OCI-LY1 (cell line): ENCODE measurements at regions not wholly inside any gene's neighbourhood (a gene's known extent, or its start where the extent isn't known, plus 50 kb on each side); places are given as distances from the start of the nearest gene placed in this dataset.

Experiments used
- H2AFZ ChIP-seq: fragments of 200-600 bp; sonication (generic), shearing (Covaris generic); 2 replicates; pipeline ENCODE4 v1.6.0; 2014; ENCODE audit warnings: antibody characterized with exemption, mild to moderate bottlenecking, low read length
- H3F3A ChIP-seq: fragments of 200-600 bp; sonication (generic), shearing (Covaris generic); 2 replicates; pipeline ENCODE4 v1.6.0; 2014; ENCODE audit warnings: mild to moderate bottlenecking, antibody characterized with exemption, low read length, moderate library complexity; ENCODE audit not compliant: insufficient read depth
- H3K27ac ChIP-seq: fragments of 200-600 bp; sonication (generic); 2 replicates; pipeline ENCODE4 v1.5.1; 2014; ENCODE audit warnings: low read length, mixed run types, mild to moderate bottlenecking, low read depth; ENCODE audit not compliant: poor library complexity, severe bottlenecking
- H3K27me3 ChIP-seq: fragments of 200-600 bp; sonication (generic); 2 replicates; pipeline ENCODE4 v1.6.0; 2014; ENCODE audit warnings: antibody characterized with exemption, mild to moderate bottlenecking, low read length, moderate library complexity; ENCODE audit not compliant: insufficient read depth
- H3K36me3 ChIP-seq: fragments of 200-600 bp; sonication (generic); 2 replicates; pipeline ENCODE4 v1.6.1; 2014; ENCODE audit warnings: mild to moderate bottlenecking, antibody characterized with exemption, low read length, moderate library complexity, mixed read lengths; ENCODE audit not compliant: insufficient read depth
- H3K4me1 ChIP-seq: fragments of 200-600 bp; sonication (generic); 2 replicates; pipeline ENCODE4 v1.5.1; 2014; ENCODE audit warnings: mild to moderate bottlenecking, low read length, moderate library complexity; ENCODE audit not compliant: insufficient read depth, severe bottlenecking
- H3K4me2 ChIP-seq: fragments of 200-600 bp; sonication (generic), shearing (Covaris generic); 2 replicates; pipeline ENCODE4 v1.6.1; 2014; ENCODE audit warnings: low read length
- H3K4me3 ChIP-seq: fragments of 200-600 bp; sonication (generic); 2 replicates; pipeline ENCODE4 v1.5.1; 2014; ENCODE audit warnings: low read length, low read depth, mild to moderate bottlenecking, mixed read lengths; ENCODE audit not compliant: poor library complexity, severe bottlenecking
- H3K79me2 ChIP-seq: fragments of 200-600 bp; shearing (Covaris generic); 2 replicates; pipeline ENCODE4 v1.6.1; 2016; ENCODE audit warnings: mixed run types, low read length, mixed read lengths; ENCODE audit not compliant: insufficient read depth
- H3K9ac ChIP-seq: fragments of 200-600 bp; sonication (generic), shearing (Covaris generic); 2 replicates; pipeline ENCODE4 v1.6.1; 2014; ENCODE audit warnings: mild to moderate bottlenecking, low read length, mixed read lengths
- H3K9me2 ChIP-seq: fragments of 200-600 bp; sonication (generic), shearing (Covaris generic); 2 replicates; pipeline ENCODE4 v1.6.1; 2014; ENCODE audit warnings: low read depth, mild to moderate bottlenecking, low read length, mixed read lengths
- H3K9me3 ChIP-seq: fragments of 200-600 bp; shearing (Covaris generic); 2 replicates; pipeline ENCODE4 v1.6.1; 2014; ENCODE audit warnings: low read length, mixed read lengths
- H4K20me1 ChIP-seq: fragments of 200-600 bp; sonication (generic), shearing (Covaris generic); 2 replicates; pipeline ENCODE4 v1.6.0; 2016; ENCODE audit warnings: mild to moderate bottlenecking, low read length; ENCODE audit not compliant: insufficient read depth
- EZH2 ChIP-seq: fragments of 200-600 bp; sonication (generic), shearing (Covaris generic); IDR thresholded peaks from 2 replicates; pipeline ENCODE4 v1.8.0; 2017; ENCODE audit warnings: borderline replicate concordance, mixed run types, mild to moderate bottlenecking, antibody characterized with exemption, low read length, moderate library complexity, mixed read lengths
- TF ChIP-seq, protein P1 (sequence below): fragments of 200-600 bp; sonication (generic), shearing (Covaris generic); IDR thresholded peaks from 2 replicates; pipeline ENCODE4 v1.5.1; 2017; ENCODE audit warnings: mild to moderate bottlenecking, antibody characterized with exemption, low read length, moderate library complexity, mixed read lengths

DNA sequence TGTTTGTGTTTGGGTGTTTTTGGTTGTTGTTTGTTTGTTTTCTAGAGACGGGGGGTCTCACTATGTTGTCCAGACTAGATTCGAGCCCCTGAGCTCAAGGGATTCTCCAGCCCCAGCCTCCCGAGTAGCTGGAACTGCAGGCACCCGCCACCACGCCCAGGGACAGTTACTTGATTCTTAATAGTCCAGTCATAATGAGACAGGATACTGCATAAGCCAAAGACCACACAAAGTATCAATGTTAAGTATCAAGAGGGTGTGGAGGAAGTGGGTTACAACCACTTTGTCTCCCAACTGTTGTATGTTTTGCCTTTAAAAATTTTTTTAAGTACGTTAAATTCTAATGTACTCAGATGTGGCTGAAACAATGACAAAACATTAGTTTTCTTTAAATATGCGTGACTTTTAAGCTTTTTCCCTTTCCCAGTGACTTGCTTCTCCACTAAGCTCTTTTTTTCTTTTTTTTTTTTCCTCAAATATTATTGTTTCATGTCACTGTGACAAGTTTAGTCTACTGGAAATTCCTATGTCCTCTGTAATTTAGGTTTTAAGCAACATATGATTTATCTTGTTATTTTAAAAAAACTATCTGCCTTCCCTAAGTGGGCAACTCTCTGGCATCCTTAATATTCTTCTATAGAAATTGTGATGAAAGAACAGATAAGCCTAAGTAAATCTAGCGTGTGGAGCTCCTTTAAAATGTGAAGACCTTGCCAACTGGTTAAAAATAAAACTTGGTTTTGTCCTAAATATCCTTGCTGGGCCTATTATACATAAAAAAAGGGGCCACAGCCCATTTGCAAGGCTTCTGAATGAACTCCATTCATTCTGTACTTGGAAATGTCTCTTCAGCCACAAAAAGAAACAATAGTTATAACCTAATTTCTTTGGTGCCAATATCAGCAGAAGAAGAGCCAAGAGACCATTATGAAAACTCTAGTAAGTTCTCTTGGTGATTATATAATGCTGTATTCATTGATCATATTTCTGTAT is 56.2 kb upstream of the DPH5 start:
- no peaks in the 10 kb centered on the region for H3K9me2 ChIP-seq
- H2AFZ ChIP-seq = no peak overlapping the region
- H3K79me2 ChIP-seq = no peaks in the 10 kb centered on the region
- H3K4me3 ChIP-seq = no peak overlapping the region
- H3F3A ChIP-seq = no peaks in the 10 kb centered on the region
- no peaks in the 10 kb centered on the region for H3K9me3 ChIP-seq
- H3K9ac ChIP-seq = no peak overlapping the region
- H3K36me3 ChIP-seq = peaks cover 12% of the 10 kb centered on the region; the same call in 1 of the 2 replicates
- no peak overlapping the region for H3K4me2 ChIP-seq
- no peaks in the 10 kb centered on the region for H4K20me1 ChIP-seq
- H3K27ac ChIP-seq = no peak overlapping the region
- H3K27me3 ChIP-seq = no peaks in the 10 kb centered on the region
- TF ChIP-seq, protein P1, sequence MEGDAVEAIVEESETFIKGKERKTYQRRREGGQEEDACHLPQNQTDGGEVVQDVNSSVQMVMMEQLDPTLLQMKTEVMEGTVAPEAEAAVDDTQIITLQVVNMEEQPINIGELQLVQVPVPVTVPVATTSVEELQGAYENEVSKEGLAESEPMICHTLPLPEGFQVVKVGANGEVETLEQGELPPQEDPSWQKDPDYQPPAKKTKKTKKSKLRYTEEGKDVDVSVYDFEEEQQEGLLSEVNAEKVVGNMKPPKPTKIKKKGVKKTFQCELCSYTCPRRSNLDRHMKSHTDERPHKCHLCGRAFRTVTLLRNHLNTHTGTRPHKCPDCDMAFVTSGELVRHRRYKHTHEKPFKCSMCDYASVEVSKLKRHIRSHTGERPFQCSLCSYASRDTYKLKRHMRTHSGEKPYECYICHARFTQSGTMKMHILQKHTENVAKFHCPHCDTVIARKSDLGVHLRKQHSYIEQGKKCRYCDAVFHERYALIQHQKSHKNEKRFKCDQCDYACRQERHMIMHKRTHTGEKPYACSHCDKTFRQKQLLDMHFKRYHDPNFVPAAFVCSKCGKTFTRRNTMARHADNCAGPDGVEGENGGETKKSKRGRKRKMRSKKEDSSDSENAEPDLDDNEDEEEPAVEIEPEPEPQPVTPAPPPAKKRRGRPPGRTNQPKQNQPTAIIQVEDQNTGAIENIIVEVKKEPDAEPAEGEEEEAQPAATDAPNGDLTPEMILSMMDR = no peak
- no peak for TF ChIP-seq EZH2
- H3K4me1 ChIP-seq = no peaks in the 10 kb centered on the region

DNA sequence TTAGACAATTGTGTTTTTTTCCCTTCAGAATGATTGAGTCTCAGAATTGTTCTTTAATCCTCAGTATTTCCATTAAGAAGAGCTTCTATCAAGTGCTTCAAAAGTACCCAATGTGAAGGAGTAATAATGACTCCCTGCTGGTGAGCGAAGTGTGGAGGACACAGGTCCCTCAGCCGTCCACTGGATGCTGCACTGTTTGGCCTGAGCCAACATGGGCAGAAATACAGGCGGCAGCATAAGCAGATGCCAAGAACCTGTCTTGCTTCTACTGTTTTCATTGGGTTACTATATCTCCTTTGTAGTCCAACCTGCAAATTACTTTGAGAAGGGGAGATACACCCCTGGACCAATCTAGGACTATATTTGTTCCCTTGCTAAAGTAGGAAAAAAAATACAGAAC is 55.3 kb upstream of the DPH5 start:
- H3F3A ChIP-seq = no peaks in the 10 kb centered on the region; the same call in 1 of the 2 replicates
- H2AFZ ChIP-seq = no peak overlapping the region
- H3K36me3 ChIP-seq = peaks cover 14% of the 10 kb centered on the region; the same call in 1 of the 2 replicates
- no peaks in the 10 kb centered on the region for H3K4me1 ChIP-seq
- no peak overlapping the region for H3K27ac ChIP-seq
- no peaks in the 10 kb centered on the region for H3K9me2 ChIP-seq
- no peaks in the 10 kb centered on the region for H3K27me3 ChIP-seq
- H3K4me2 ChIP-seq = no peak overlapping the region
- no peaks in the 10 kb centered on the region for H4K20me1 ChIP-seq
- no peak overlapping the region for H3K4me3 ChIP-seq
- H3K9me3 ChIP-seq = no peaks in the 10 kb centered on the region
- H3K79me2 ChIP-seq = no peaks in the 10 kb centered on the region
- no peak overlapping the region for H3K9ac ChIP-seq
- TF ChIP-seq, protein P1 = no peak
- no peak for TF ChIP-seq EZH2

DNA sequence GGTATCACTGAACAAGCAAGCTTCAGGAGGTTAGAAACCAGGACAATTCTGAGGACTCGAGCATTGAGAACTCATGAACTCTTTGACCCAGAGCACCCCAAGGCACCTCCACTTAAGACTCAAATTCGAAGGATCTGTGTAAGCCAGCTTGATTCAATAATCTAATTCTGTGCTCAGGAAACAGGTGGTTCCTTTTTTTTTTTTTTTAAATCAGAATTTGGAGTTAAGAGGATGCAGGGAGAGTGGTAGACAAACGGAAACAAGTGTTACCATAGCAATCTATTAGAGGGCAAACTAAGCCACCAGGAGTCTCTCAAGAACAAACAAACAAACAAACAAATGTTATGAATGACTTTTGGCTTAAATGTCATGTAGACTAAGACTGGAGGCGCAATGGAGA is 53.8 kb upstream of the DPH5 start:
- Histone ChIP-seq H3K27me3 (no peaks in the 10 kb centered on the region), H3K9me2 (no peaks in the 10 kb centered on the region), H2AFZ (no peak overlapping the region), H3K9ac (no peak overlapping the region), H3F3A (no peaks in the 10 kb centered on the region; the same call in 1 of the 2 replicates), H3K79me2 (no peaks in the 10 kb centered on the region), H3K4me2 (no peak overlapping the region), H3K27ac (no peak overlapping the region), H3K36me3 (peaks cover 21% of the 10 kb centered on the region; the same call in 1 of the 2 replicates), H3K4me1 (no peaks in the 10 kb centered on the region), H4K20me1 (no peaks in the 10 kb centered on the region), H3K9me3 (no peaks in the 10 kb centered on the region), H3K4me3 (no peak overlapping the region)
- TF ChIP-seq, protein P1 = no peak
- no peak for TF ChIP-seq EZH2
